NCI-H187 treated with DMSO at 0.1 percent for 48 hours (cell line): ENCODE measurements at regions not wholly inside any gene's neighbourhood (a gene's known extent, or its start where the extent isn't known, plus 50 kb on each side); places are given as distances from the start of the nearest gene placed in this dataset.

Source experiments
- DNase-seq: peaks from one replicate; lab custom pipeline; 2025; lab: John Stamatoyannopoulos, UW

GRCh38 chr15:31456354-31457060 is 129.9 kb downstream of the KLF13 start:
- no peak for DNase-seq

GRCh38 chr15:31457161-31457560 is 130.5 kb downstream of the KLF13 start:
- DNase-seq, result no peak

- no peak for DNase-seq
Observed at GRCh38 chr15:31457631-31458526, 131.2 kb downstream of the KLF13 start.

GRCh38 chr15:31458596-31459399 is 132.2 kb downstream of the KLF13 start:
- DNase-seq, result no peak

GRCh38 chr15:31459400-31459748 is 132.7 kb downstream of the KLF13 start:
- no peak for DNase-seq

GRCh38 chr15:31461375-31461774 is 134.7 kb downstream of the KLF13 start:
- DNase-seq, result no peak

GRCh38 chr15:31461911-31462480 is 135.4 kb downstream of the KLF13 start:
- no peak for DNase-seq

GRCh38 chr15:31463521-31464102 is 137.0 kb downstream of the KLF13 start:
- DNase-seq, result no peak

- DNase-seq, result no peak
Observed at GRCh38 chr15:31464216-31465082, 137.8 kb downstream of the KLF13 start.

- DNase-seq, result no peak
Observed at GRCh38 chr15:31465083-31465955, 138.7 kb downstream of the KLF13 start.

- DNase-seq, result no peak
Observed at GRCh38 chr15:31467361-31467760, 140.7 kb downstream of the KLF13 start.

- no peak for DNase-seq
Observed at GRCh38 chr15:31468911-31469785, 142.5 kb downstream of the KLF13 start.

- no peak for DNase-seq
Observed at GRCh38 chr15:31469786-31470525, 143.3 kb downstream of the KLF13 start.

- DNase-seq, result no peak
Observed at GRCh38 chr15:31470756-31471155, 144.1 kb downstream of the KLF13 start.

- DNase-seq, result no peak
Observed at GRCh38 chr15:31471731-31472430, 145.2 kb downstream of the KLF13 start.

GRCh38 chr15:31472636-31473384 is 146.2 kb downstream of the KLF13 start:
- no peak for DNase-seq
